Epithelial cell of proximal tubule (primary cell): ENCODE measurements at regions not wholly inside any gene's neighbourhood (a gene's known extent, or its start where the extent isn't known, plus 50 kb on each side); places are given as distances from the start of the nearest gene placed in this dataset.

Experiments
- DNase-seq: peaks from one replicate; pipeline ENCODE4 v3.0.0-alpha.2; 2011; ENCODE audit warnings: low read depth
- H3K4me3 ChIP-seq: 2 replicates; pipeline ENCODE4 v1.5.1; 2011; ENCODE audit warnings: low read depth, mild to moderate bottlenecking, low read length
- TF ChIP-seq, protein P1 (sequence below): conservative IDR thresholded peaks from 2 replicates; pipeline ENCODE4 v1.5.1; 2012; ENCODE audit warnings: low read depth, mild to moderate bottlenecking, low read length

DNA sequence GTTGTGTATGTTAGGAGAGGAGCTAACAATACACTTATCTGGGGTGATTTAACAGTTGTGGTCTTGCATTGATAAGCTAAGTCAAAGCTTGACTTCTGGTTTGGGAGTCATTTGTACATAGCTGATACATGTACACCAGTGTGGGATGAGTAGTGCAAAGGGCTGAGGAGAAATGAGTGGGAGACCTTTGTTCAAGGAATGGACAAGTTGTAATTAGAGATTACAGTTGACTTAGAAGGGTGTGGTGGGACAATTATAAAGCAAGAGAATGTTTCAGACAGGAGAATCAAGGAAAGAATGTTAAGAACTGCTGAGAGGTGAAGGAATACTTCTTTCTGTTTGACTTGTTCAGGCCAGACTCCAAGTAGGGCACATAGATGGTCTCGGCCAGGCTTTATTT, 209.7 kb upstream of the STEAP4 start:
- TF ChIP-seq, protein P1, sequence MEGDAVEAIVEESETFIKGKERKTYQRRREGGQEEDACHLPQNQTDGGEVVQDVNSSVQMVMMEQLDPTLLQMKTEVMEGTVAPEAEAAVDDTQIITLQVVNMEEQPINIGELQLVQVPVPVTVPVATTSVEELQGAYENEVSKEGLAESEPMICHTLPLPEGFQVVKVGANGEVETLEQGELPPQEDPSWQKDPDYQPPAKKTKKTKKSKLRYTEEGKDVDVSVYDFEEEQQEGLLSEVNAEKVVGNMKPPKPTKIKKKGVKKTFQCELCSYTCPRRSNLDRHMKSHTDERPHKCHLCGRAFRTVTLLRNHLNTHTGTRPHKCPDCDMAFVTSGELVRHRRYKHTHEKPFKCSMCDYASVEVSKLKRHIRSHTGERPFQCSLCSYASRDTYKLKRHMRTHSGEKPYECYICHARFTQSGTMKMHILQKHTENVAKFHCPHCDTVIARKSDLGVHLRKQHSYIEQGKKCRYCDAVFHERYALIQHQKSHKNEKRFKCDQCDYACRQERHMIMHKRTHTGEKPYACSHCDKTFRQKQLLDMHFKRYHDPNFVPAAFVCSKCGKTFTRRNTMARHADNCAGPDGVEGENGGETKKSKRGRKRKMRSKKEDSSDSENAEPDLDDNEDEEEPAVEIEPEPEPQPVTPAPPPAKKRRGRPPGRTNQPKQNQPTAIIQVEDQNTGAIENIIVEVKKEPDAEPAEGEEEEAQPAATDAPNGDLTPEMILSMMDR, result no peak
- H3K4me3 ChIP-seq, result no peak overlapping the region
- DNase-seq, result no peak

DNA sequence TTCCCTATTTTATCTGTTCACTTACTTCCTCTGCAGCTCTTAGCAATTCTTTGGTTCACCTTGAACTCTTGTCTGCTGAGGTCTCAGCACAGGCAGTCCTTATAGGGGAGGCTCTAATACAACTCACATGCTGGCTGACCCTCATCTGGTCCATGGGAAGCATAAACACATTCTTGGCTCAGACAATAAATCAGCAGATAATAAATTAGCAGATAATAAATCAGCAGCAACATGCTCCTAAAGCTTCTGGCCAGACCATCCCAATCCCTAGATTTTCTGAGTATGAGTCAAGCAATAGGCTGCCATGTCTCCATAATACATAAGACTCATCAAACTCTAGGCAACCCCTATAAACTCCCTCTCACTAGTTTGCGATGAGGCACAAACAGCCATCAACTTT, 208.6 kb upstream of the STEAP4 start:
- DNase-seq, result no peak
- TF ChIP-seq, protein P1, result no peak

DNA sequence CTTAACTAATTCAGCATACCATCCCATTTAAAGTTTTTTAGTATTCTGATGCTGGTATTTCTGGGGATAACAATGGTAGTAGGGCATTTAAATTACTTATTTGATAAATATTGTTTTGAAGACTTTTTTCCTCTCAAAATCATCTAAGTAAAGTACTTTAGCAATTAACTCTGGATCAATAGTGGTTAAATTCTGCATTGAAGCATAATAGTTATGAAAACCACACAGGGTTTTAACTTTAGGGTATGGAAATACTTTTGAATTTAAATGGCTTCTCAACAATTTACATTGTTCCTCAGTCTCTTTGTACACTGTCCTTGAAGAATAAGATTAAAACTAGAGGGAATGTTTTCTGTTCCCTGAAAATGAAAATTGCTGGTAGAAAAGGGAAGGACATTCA, 202.6 kb upstream of the STEAP4 start:
- no peak overlapping the region for H3K4me3 ChIP-seq
- TF ChIP-seq, protein P1, result no peak
- DNase-seq, result no peak

More for the DNA sequence above, 208.6 kb upstream of the STEAP4 start:
- H3K4me3 ChIP-seq, result no peak overlapping the region

DNA sequence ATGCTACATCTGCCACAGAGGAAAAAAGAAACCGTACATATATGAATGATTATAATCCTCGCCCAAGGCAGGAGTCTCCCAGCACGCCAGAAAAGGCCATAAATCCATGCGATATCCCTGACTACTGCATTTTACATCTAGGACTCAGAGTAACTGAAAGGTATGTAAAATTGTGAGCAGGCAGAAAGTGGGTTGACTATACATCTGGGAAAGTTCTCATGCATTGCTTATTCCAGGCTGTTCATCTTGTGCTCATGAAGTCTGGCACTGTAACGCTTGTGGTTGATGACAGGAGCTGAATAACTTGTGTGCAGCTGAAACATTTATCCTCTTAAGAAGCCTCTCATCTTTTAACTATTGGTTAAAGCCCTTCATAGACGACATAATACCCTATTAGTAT, 193.4 kb upstream of the STEAP4 start:
- TF ChIP-seq, protein P1, result no peak
- no peak overlapping the region for H3K4me3 ChIP-seq
- no peak for DNase-seq

DNA sequence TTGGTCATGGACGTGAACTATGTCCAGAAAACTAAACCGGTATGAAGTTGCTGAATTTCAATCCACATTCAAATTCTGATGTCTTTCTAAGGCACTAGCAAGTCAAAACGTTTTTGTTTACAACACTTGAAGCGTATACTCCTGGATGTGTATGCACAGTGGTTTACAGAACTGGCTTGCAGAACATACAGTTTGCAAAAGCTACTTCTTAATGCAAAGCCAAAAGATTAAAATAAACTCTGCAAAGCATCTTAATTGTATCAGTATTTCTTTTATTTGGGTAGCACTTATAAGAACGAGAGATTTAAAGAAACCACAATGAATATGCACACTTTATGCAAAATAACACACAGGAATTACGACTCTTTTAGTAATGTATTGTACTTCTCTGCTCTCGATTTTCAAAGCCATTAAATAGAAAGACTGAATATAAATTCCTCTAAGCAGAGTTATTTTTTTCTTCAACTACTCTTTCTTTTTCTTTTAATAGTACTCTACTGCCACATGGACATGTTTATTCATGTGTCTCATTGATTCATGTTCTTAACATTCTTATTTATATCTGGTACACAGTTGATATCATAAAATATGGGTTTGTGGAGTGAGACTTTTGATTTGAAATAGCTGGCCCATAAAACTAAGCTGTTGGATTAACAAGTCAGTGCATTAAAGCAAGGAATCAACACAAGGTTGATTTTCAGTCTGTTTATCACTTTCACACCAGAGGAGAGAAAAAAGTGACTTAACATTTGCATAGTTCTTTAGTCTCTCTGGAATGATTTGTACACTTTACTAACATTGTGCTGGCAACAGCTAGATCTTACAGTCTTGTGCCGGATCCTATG, 189.4 kb upstream of the STEAP4 start:
- DNase-seq, result no peak
- no peak overlapping the region for H3K4me3 ChIP-seq
- TF ChIP-seq, protein P1, result no peak

DNA sequence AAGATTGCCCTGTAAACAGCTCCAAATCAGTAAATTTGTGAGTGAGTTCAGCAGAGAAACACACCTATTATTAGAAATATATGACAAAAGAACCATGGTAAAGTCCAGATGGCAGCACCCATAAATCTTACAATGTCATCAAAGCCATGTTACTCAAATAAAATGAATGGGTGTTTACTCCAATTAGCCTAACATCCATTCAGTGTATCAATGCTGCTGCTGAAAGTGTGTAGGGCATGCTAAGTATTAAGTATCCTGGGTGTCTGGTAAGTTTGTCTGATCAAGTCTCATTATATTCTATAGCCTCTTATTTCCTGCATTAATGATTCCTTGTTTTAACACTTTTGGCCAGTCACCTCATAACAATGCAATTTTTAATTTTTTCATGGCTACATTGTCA, 185.5 kb upstream of the STEAP4 start:
- H3K4me3 ChIP-seq, result no peak overlapping the region
- TF ChIP-seq, protein P1, result no peak

DNA sequence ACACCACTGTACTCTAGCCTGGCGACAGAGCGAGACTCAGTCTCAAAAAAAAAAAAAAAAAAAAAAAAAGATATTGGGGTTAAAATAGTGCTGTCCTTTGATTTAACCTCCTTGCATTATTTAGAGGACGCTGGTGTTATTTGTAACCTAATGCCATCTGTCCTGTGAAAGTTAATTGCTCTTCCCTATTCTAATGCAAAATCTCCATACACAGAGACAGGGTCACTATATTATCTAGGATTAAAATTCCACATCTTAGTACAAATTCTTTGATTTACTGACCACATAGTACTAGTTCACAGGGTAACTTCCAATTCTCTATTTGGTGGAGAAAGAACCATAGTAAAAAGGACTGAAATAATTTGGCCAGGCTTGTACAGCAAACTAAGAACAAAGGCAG, 184.2 kb upstream of the STEAP4 start:
- DNase-seq, result no peak
- TF ChIP-seq, protein P1, result no peak
- H3K4me3 ChIP-seq, result no peak overlapping the region

More for the DNA sequence above, 185.5 kb upstream of the STEAP4 start:
- DNase-seq, result no peak
